Thymus (tissue), 11 donors: ENCODE measurements at regions not wholly inside any gene's neighbourhood (a gene's known extent, or its start where the extent isn't known, plus 50 kb on each side); places are given as distances from the start of the nearest gene placed in this dataset.
"Not testable (repeated sequence)": the region's sequence is repeated elsewhere in the genome, so short reads cannot be mapped to it uniquely, and the experiment has no call there.

Experiments used
- DNase-seq, 9 donors: peaks; one replicate each; pipeline ENCODE4 v3.0.0-alpha.2; 2013; ENCODE audit warnings: low spot score in 9 of 9, low read depth in 6 of 9, missing footprints in 1 of 9
- H3K27ac ChIP-seq, 2 donors: one replicate each; pipeline ENCODE4 v1.5.1; 2013; ENCODE audit warnings: control low read depth in 1 of 2, low read depth in 1 of 2, low read length in 1 of 2, mild to moderate bottlenecking in 1 of 2, moderate library complexity in 1 of 2
- H3K27me3 ChIP-seq, 2 donors: one replicate each; pipeline ENCODE4 v1.5.1; 2013; ENCODE audit warnings: low read length in 1 of 2; ENCODE audit not compliant: control insufficient read depth in 2 of 2, insufficient read depth in 1 of 2
- H3K36me3 ChIP-seq, 2 donors: one replicate each; pipeline ENCODE4 v1.5.1; 2013; ENCODE audit warnings: low read length in 1 of 2, mild to moderate bottlenecking in 1 of 2, moderate library complexity in 1 of 2; ENCODE audit not compliant: control insufficient read depth in 2 of 2, insufficient read depth in 2 of 2
- H3K4me1 ChIP-seq, 2 donors: one replicate each; pipeline ENCODE4 v1.5.1; 2013; ENCODE audit warnings: low read length in 2 of 2; ENCODE audit not compliant: control insufficient read depth in 2 of 2, insufficient read depth in 2 of 2
- H3K4me3 ChIP-seq, 2 donors: one replicate each; pipeline ENCODE4 v1.5.1; 2013; ENCODE audit warnings: low read length in 2 of 2, control low read depth in 1 of 2, mild to moderate bottlenecking in 1 of 2
- H3K9me3 ChIP-seq, 2 donors: one replicate each; pipeline ENCODE4 v1.5.1; 2013; ENCODE audit warnings: low read length in 1 of 2, mild to moderate bottlenecking in 1 of 2; ENCODE audit not compliant: control insufficient read depth in 2 of 2, insufficient read depth in 1 of 2
- WGBS: extraction: QIAGEN DNeasy Blood & Tissue Kit; methylation state at CpG from one replicate; pipeline ENCODE4 v1.1.7; 2013; 5-methylcytosine and 5-hydroxymethylcytosine counted together
- donor health status: healthy.

GRCh38 chr5:29134418-29134817 is 2059.1 kb upstream of the CDH6 start:
- no peaks in the 10 kb centered on the region for H3K27me3 ChIP-seq
- H3K27ac ChIP-seq: no peak overlapping the region
- no peaks in the 10 kb centered on the region for H3K36me3 ChIP-seq
- no peak for DNase-seq
- H3K9me3 ChIP-seq: peaks cover 0 to 1% of the 10 kb centered on the region in 2 donors
- H3K4me3 ChIP-seq: no peak overlapping the region
- 94% methylated on average over 2 of the region's 2 CpGs for WGBS
- no peaks in the 10 kb centered on the region for H3K4me1 ChIP-seq

- Histone ChIP-seq H3K36me3 (no peaks in the 10 kb centered on the region), H3K27ac (no peak overlapping the region), H3K4me1 (no peaks in the 10 kb centered on the region), H3K4me3 (no peak overlapping the region), H3K9me3 (peaks cover 1 to 7% of the 10 kb centered on the region in 2 donors), H3K27me3 (no peaks in the 10 kb centered on the region)
- no peak for DNase-seq
- 85% methylated on average over 2 of the region's 2 CpGs for WGBS
These were observed 2062.2 kb upstream of the CDH6 start for GRCh38 chr5:29131285-29131684.

- WGBS: 95% methylated on average over 2 of the region's 2 CpGs
- no peak overlapping the region for H3K4me3 ChIP-seq
- no peak overlapping the region for H3K27ac ChIP-seq
- H3K27me3 ChIP-seq: no peaks in the 10 kb centered on the region
- H3K4me1 ChIP-seq: no peaks in the 10 kb centered on the region
- peaks cover 1 to 7% of the 10 kb centered on the region in 2 donors for H3K9me3 ChIP-seq
- DNase-seq: no peak
- no peaks in the 10 kb centered on the region for H3K36me3 ChIP-seq
These were observed 2062.7 kb upstream of the CDH6 start for GRCh38 chr5:29130786-29131185.

- not testable (repeated sequence) for H3K36me3 ChIP-seq, H3K27me3 ChIP-seq, H3K4me1 ChIP-seq, H3K27ac ChIP-seq, DNase-seq, H3K9me3 ChIP-seq, H3K4me3 ChIP-seq
- WGBS: 98% methylated on average over 32 of the region's 32 CpGs
These were observed 2065.8 kb upstream of the CDH6 start for GRCh38 chr5:29127524-29128156.

- H3K4me3 ChIP-seq, H3K27me3 ChIP-seq, H3K36me3 ChIP-seq, H3K9me3 ChIP-seq, H3K27ac ChIP-seq, H3K4me1 ChIP-seq, DNase-seq: not testable (repeated sequence)
- 95% methylated on average over 14 of the region's 14 CpGs for WGBS
These were observed 2067.0 kb upstream of the CDH6 start for GRCh38 chr5:29126462-29126861.

GRCh38 chr5:29122306-29122705 is 2071.2 kb upstream of the CDH6 start:
- 93% methylated on average over 2 of the region's 2 CpGs for WGBS
- H3K27me3 ChIP-seq: no peaks in the 10 kb centered on the region
- no peak for DNase-seq
- H3K36me3 ChIP-seq: no peaks in the 10 kb centered on the region
- H3K4me1 ChIP-seq: no peaks in the 10 kb centered on the region
- no peak overlapping the region for H3K4me3 ChIP-seq
- peaks cover 0 to under 1% of the 10 kb centered on the region in 2 donors for H3K9me3 ChIP-seq
- no peak overlapping the region for H3K27ac ChIP-seq

- Histone ChIP-seq H3K27me3 (no peaks in the 10 kb centered on the region), H3K9me3 (peaks cover 6% of the 10 kb centered on the region in 2 donors), H3K36me3 (no peaks in the 10 kb centered on the region), H3K4me3 (no peak overlapping the region), H3K27ac (no peak overlapping the region), H3K4me1 (no peaks in the 10 kb centered on the region)
- no peak for DNase-seq
These were observed 2076.0 kb upstream of the CDH9 start for GRCh38 chr5:29114331-29114768.

- Histone ChIP-seq H3K4me3 (no peak overlapping the region), H3K9me3 (peaks cover 6% of the 10 kb centered on the region in 2 donors), H3K36me3 (no peaks in the 10 kb centered on the region), H3K27ac (no peak overlapping the region), H3K27me3 (no peaks in the 10 kb centered on the region), H3K4me1 (no peaks in the 10 kb centered on the region)
- no peak for DNase-seq
- 96% methylated on average over 2 of the region's 2 CpGs for WGBS
These were observed 2075.1 kb upstream of the CDH9 start for GRCh38 chr5:29113516-29113915.

- Histone ChIP-seq H3K27ac (no peak overlapping the region), H3K4me3 (no peak overlapping the region), H3K4me1 (no peaks in the 10 kb centered on the region), H3K9me3 (no peaks in the 10 kb centered on the region), H3K36me3 (no peaks in the 10 kb centered on the region), H3K27me3 (no peaks in the 10 kb centered on the region)
- no peak for DNase-seq
- WGBS: 98% methylated on average over 3 of the region's 3 CpGs
These were observed 2061.2 kb upstream of the CDH9 start for GRCh38 chr5:29099585-29099984.
